IMR-90 (cell line): ENCODE measurements at regions not wholly inside any gene's neighbourhood (a gene's known extent, or its start where the extent isn't known, plus 50 kb on each side); places are given as distances from the start of the nearest gene placed in this dataset.

ENCODE experiments used
- ATAC-seq: fragments of 200-7000 bp; cut with Tn5 transposase; 2 replicates; pipeline ENCODE4 v1.9.1; 2020; ENCODE audit warnings: low read depth, mild to moderate bottlenecking, moderate library complexity
- BruUV-seq: library from RNA; stranded (reverse); fragments of 400-500 nt; replicated peaks from 2 replicates; lab custom pipeline; 2021; lab: Mats Ljungman, UMichigan
- CTCF ChIA-PET: fragments of 300-600 bp; formaldehyde crosslinking; extraction: SDS; loops from one replicate; lab custom pipeline; 2021; ENCODE audit warnings: antibody characterized with exemption; lab: Yijun Ruan, JAX
- POLR2A ChIA-PET: fragments of 300-600 bp; sonication (Branson Sonifier 250); formaldehyde crosslinking; loops from one replicate; lab custom pipeline; 2022; ENCODE audit warnings: antibody characterized with exemption; ENCODE audit not compliant: unreplicated experiment; lab: Charles Lee
- DNase-seq: peaks from one replicate; pipeline ENCODE4 v3.0.0; 2013
- H2AFZ ChIP-seq: replicated peaks from 2 replicates; pipeline ENCODE3; 2013; ENCODE audit warnings: low read length, mild to moderate bottlenecking; ENCODE audit not compliant: poor library complexity
- H2AK5ac ChIP-seq: 2 replicates; pipeline ENCODE4 v1.6.1; 2013; ENCODE audit warnings: low read depth, low read length, inconsistent platforms
- H2AK9ac ChIP-seq: replicated peaks from 2 replicates; pipeline ENCODE3; 2013; ENCODE audit warnings: mild to moderate bottlenecking, low read depth, low read length, moderate library complexity; ENCODE audit not compliant: poor library complexity
- H2BK120ac ChIP-seq: 2 replicates; pipeline ENCODE4 v1.6.1; 2013; ENCODE audit warnings: low read depth, low read length, inconsistent platforms
- H2BK15ac ChIP-seq: 3 replicates; pipeline ENCODE4 v1.6.1; 2013; ENCODE audit warnings: low read depth, low read length, inconsistent platforms
- H2BK20ac ChIP-seq: 2 replicates; pipeline ENCODE4 v1.6.1; 2013; ENCODE audit warnings: low read depth, mild to moderate bottlenecking, inconsistent platforms, low read length, moderate library complexity
- H2BK5ac ChIP-seq: 2 replicates; pipeline ENCODE4 v1.6.1; 2013; ENCODE audit warnings: mild to moderate bottlenecking, low read depth, low read length, inconsistent platforms; ENCODE audit not compliant: poor library complexity, severe bottlenecking
- H3K14ac ChIP-seq: replicated peaks from 2 replicates; pipeline ENCODE4 v1.6.1; 2013; ENCODE audit warnings: low read depth, low read length, inconsistent platforms
- H3K18ac ChIP-seq: 2 replicates; pipeline ENCODE4 v1.6.1; 2013; ENCODE audit warnings: low read depth, low read length, control low read depth
- H3K23ac ChIP-seq: 2 replicates; pipeline ENCODE4 v1.6.1; 2013; ENCODE audit warnings: low read depth, low read length, inconsistent platforms
- H3K27ac ChIP-seq: 2 replicates; pipeline ENCODE4 v1.5.1; 2013; ENCODE audit warnings: mild to moderate bottlenecking, control low read depth, low read length; ENCODE audit not compliant: insufficient read depth
- H3K27me3 ChIP-seq: 2 replicates; pipeline ENCODE4 v1.6.1; 2013; ENCODE audit warnings: low read length; ENCODE audit not compliant: control insufficient read depth, insufficient read depth
- H3K36me3 ChIP-seq: 2 replicates; pipeline ENCODE4 v1.6.1; 2013; ENCODE audit warnings: low read length, mixed read lengths; ENCODE audit not compliant: control insufficient read depth, insufficient read depth
- H3K4ac ChIP-seq: 2 replicates; pipeline ENCODE4 v1.6.1; 2013; ENCODE audit warnings: low read depth, low read length, inconsistent platforms
- H3K4me1 ChIP-seq: 2 replicates; pipeline ENCODE4 v1.6.1; 2013; ENCODE audit warnings: low read length, mixed read lengths; ENCODE audit not compliant: control insufficient read depth, insufficient read depth
- H3K4me2 ChIP-seq: 2 replicates; pipeline ENCODE4 v1.6.1; 2013; ENCODE audit warnings: low read depth, mild to moderate bottlenecking, control low read depth, low read length, moderate library complexity
- H3K4me3 ChIP-seq: 2 replicates; pipeline ENCODE4 v1.5.1; 2013; ENCODE audit warnings: low read depth, mild to moderate bottlenecking, control low read depth, low read length, moderate library complexity; ENCODE audit not compliant: insufficient read depth
- H3K56ac ChIP-seq: 2 replicates; pipeline ENCODE4 v1.6.1; 2013; ENCODE audit warnings: low read length, inconsistent platforms; ENCODE audit not compliant: insufficient read depth; ENCODE audit errors: extremely low read depth
- H3K79me1 ChIP-seq, 2 experiments: 2 replicates each; pipeline ENCODE4 v1.6.1; 2013; ENCODE audit warnings: low read length in 2 of 2, inconsistent platforms in 1 of 2, low read depth in 1 of 2
- H3K9ac ChIP-seq: 2 replicates; pipeline ENCODE4 v1.6.1; 2013; ENCODE audit warnings: low read depth, low read length, control low read depth
- H3K9me1 ChIP-seq: 2 replicates; pipeline ENCODE4 v1.6.1; 2013; ENCODE audit warnings: low read length, inconsistent platforms; ENCODE audit not compliant: insufficient read depth
- H3K9me3 ChIP-seq: 2 replicates; pipeline ENCODE4 v1.6.1; 2013; ENCODE audit warnings: low read length; ENCODE audit not compliant: control insufficient read depth, insufficient read depth
- H4K20me1 ChIP-seq: 2 replicates; pipeline ENCODE4 v1.6.1; 2013; ENCODE audit warnings: low read length, inconsistent platforms; ENCODE audit not compliant: insufficient read depth
- H4K5ac ChIP-seq: 2 replicates; pipeline ENCODE4 v1.6.1; 2013; ENCODE audit warnings: mild to moderate bottlenecking, low read depth, low read length, control low read depth
- H4K8ac ChIP-seq, 2 experiments: 2 replicates each; pipeline ENCODE4 v1.6.1; 2013; ENCODE audit warnings: low read depth in 2 of 2, low read length in 2 of 2, control low read depth in 1 of 2, inconsistent platforms in 1 of 2
- H4K91ac ChIP-seq: 2 replicates; pipeline ENCODE4 v1.6.1; 2013; ENCODE audit warnings: low read depth, low read length, inconsistent platforms; ENCODE audit not compliant: insufficient read depth
- MAFK ChIP-seq: IDR thresholded peaks from 2 replicates; pipeline ENCODE4 v1.6.1; 2012; ENCODE audit warnings: low read depth, low read length, improper control_type of control experiment
- MXI1 ChIP-seq: IDR thresholded peaks from 2 replicates; pipeline ENCODE4 v1.6.1; 2012; ENCODE audit warnings: low read depth, mild to moderate bottlenecking, low read length, moderate library complexity, borderline replicate concordance
- NFE2L2 ChIP-seq: fragments of 150-350 bp; IDR thresholded peaks from 2 replicates; pipeline ENCODE4 v1.6.1; 2016; ENCODE audit warnings: low read depth, mild to moderate bottlenecking, low read length
- POLR2A ChIP-seq: IDR thresholded peaks from 2 replicates; pipeline ENCODE4 v1.6.1; 2012; ENCODE audit warnings: mild to moderate bottlenecking, low read depth, low read length
- RCOR1 ChIP-seq: IDR thresholded peaks from 2 replicates; pipeline ENCODE4 v1.6.1; 2012; ENCODE audit warnings: mild to moderate bottlenecking, low read length, improper control_type of control experiment; ENCODE audit not compliant: insufficient replicate concordance
- SMC3 ChIP-seq: fragments of 150-350 bp; IDR thresholded peaks from 2 replicates; pipeline ENCODE4 v1.6.1; 2016; ENCODE audit warnings: low read depth, mild to moderate bottlenecking, antibody characterized with exemption, low read length, moderate library complexity
- USF2 ChIP-seq: fragments of 150-350 bp; IDR thresholded peaks from 2 replicates; pipeline ENCODE4 v1.6.1; 2017; ENCODE audit warnings: mild to moderate bottlenecking, antibody characterized with exemption, low read length, low read depth
- WGBS, 2 experiments: methylation state at CpG; one replicate each; pipeline versions ENCODE4 v1.1.5 to v1.1.7; 2013; ENCODE audit warnings: missing lambda C conversion rate in 2 of 2; ENCODE audit not compliant: insufficient read length in 1 of 2; ENCODE audit errors: extremely low coverage in 2 of 2; 5-methylcytosine and 5-hydroxymethylcytosine counted together
- dilution Hi-C: fragments of 300-500 bp; cut with HindIII; formaldehyde crosslinking; loops from one replicate; pipeline ENCODE4 v1.14.3; 2018; ENCODE audit warnings: low sequenced_read_pairs; ENCODE audit not compliant: unreplicated experiment
- in situ Hi-C: fragments of 300-500 bp; cut with MboI; formaldehyde crosslinking; loops from 3 replicates; pipeline ENCODE4 v1.14.3; 2019; ENCODE audit warnings: low sequenced_read_pairs, inconsistent platforms, mixed read lengths
- intact Hi-C: fragments of 100-400 bp; cut with micrococcal nuclease; formaldehyde crosslinking; loops from 2 replicates; pipeline ENCODE4 v1.10.0; 2022

- ChIA-PET CTCF (no interaction called here), POLR2A (no interaction called here)
- no peak overlapping the region for H2AK5ac ChIP-seq
- no peak overlapping the region for H2BK20ac ChIP-seq
- H3K27me3 ChIP-seq = no peaks in the 10 kb centered on the region
- ATAC-seq = no peak
- H3K4me1 ChIP-seq = no peaks in the 10 kb centered on the region
- no peaks in the 10 kb centered on the region for H3K36me3 ChIP-seq
- no peak overlapping the region for H2AFZ ChIP-seq
- H2BK120ac ChIP-seq = no peak overlapping the region
- no peak overlapping the region for H4K8ac ChIP-seq
- H2AK9ac ChIP-seq = no peak overlapping the region
- 67% methylated on average over 1 of the region's 11 CpGs; no CpG with 5 or more reads in 1 of the 2 experiments for WGBS, 2 experiments
- DNase-seq = no peak
- H3K9me1 ChIP-seq = no peaks in the 10 kb centered on the region
- in situ Hi-C loops (loop anchor here (10.0 to 25.0 kb wide), 2 partner anchors 55 to 192 kb away; no protein-coding TSS in a partner anchor), intact Hi-C loops (no loop called here), dilution Hi-C loops (no loop called here)
- no peaks in the 10 kb centered on the region for H4K20me1 ChIP-seq
- H3K18ac ChIP-seq = no peak overlapping the region
- H3K9ac ChIP-seq = no peak overlapping the region
- H3K23ac ChIP-seq = no peak overlapping the region
- H3K4me3 ChIP-seq = no peak overlapping the region
- no peak overlapping the region for H4K91ac ChIP-seq
- no peak overlapping the region for H3K4me2 ChIP-seq
- H3K4ac ChIP-seq = no peak overlapping the region
- H2BK15ac ChIP-seq = no peak overlapping the region
- BruUV-seq = no TSS peak
- peaks cover 41% of the 10 kb centered on the region for H3K9me3 ChIP-seq
- no peak overlapping the region for H3K14ac ChIP-seq
- no peak for TF ChIP-seq USF2
- TF ChIP-seq MAFK = no peak
- TF ChIP-seq POLR2A = no peak
- no peak for TF ChIP-seq MXI1
- TF ChIP-seq RCOR1 = no peak
- no peak for TF ChIP-seq SMC3
- no peak for TF ChIP-seq NFE2L2
- no peak overlapping the region for H4K5ac ChIP-seq
- H3K79me1 ChIP-seq = no peaks in the 10 kb centered on the region
- no peak overlapping the region for H3K56ac ChIP-seq
- H2BK5ac ChIP-seq = no peak overlapping the region
- H3K27ac ChIP-seq = no peak overlapping the region
Measured at GRCh38 chr17:74079537-74080300, 123.8 kb upstream of the RPL38 start.
